Prostate gland (tissue), 2 donors: ENCODE measurements at regions not wholly inside any gene's neighbourhood (a gene's known extent, or its start where the extent isn't known, plus 50 kb on each side); places are given as distances from the start of the nearest gene placed in this dataset.

ENCODE experiments used
- CTCF ChIP-seq, 4 experiments: fragments of 200-600 bp in 2 of 4; fragments of 450-650 bp in 2 of 4; sonication (generic) in 2 of 4; IDR thresholded peaks; 1 replicate in 3 of 4; 2 replicates in 1 of 4; pipeline ENCODE4 v1.5.1; 2016 to 2019; ENCODE audit warnings: antibody characterized with exemption in 4 of 4, mild to moderate bottlenecking in 2 of 4, moderate library complexity in 2 of 4
- POLR2A ChIP-seq: fragments of 450-650 bp; IDR thresholded peaks from one replicate; pipeline ENCODE4 v1.6.1; 2016; ENCODE audit warnings: antibody characterized with exemption, mild to moderate bottlenecking

- TF ChIP-seq POLR2A, result no peak
- no peak for TF ChIP-seq CTCF (IDR thresholded peaks at IDR 0.05)
Observed at GRCh38 chr14:49193332-49194065, 392.7 kb downstream of the RPS29 start.
